ENCODE measurements at regions not wholly inside any gene's neighbourhood (a gene's known extent, or its start where the extent isn't known, plus 50 kb on each side); places are given as distances from the start of the nearest gene placed in this dataset.

- no peak for DNase-seq
Measured at GRCh38 chr5:89981878-89982773, 427.4 kb downstream of the CETN3 start.

- DNase-seq, result no peak
Measured at GRCh38 chr5:89981021-89981420, 428.5 kb downstream of the CETN3 start.

- DNase-seq, result no peak
Measured at GRCh38 chr5:89973516-89973915, 436.0 kb downstream of the CETN3 start.

GRCh38 chr5:89972901-89973300, 436.7 kb downstream of the CETN3 start:
- DNase-seq, result no peak

- no peak for DNase-seq
Measured at GRCh38 chr5:89968958-89969381, 440.6 kb downstream of the CETN3 start.

GRCh38 chr5:89967771-89968444, 441.6 kb downstream of the CETN3 start:
- no peak for DNase-seq

- DNase-seq, result no peak
Measured at GRCh38 chr5:89956838-89957237, 452.7 kb downstream of the CETN3 start.

GRCh38 chr5:89954916-89955315, 454.6 kb downstream of the CETN3 start:
- no peak for DNase-seq

- no peak for DNase-seq
Measured at GRCh38 chr5:89951876-89952275, 457.7 kb downstream of the CETN3 start.

- DNase-seq, result no peak
Measured at GRCh38 chr5:89950234-89950633, 459.3 kb downstream of the CETN3 start.

GRCh38 chr5:89948977-89949376, 460.6 kb downstream of the CETN3 start:
- DNase-seq, result no peak

GRCh38 chr5:89946916-89947315, 462.6 kb downstream of the CETN3 start:
- no peak for DNase-seq

GRCh38 chr5:89946508-89946907, 463.0 kb downstream of the CETN3 start:
- no peak for DNase-seq

- no peak for DNase-seq
Measured at GRCh38 chr5:89942171-89942570, 467.4 kb downstream of the CETN3 start.

GRCh38 chr5:89936576-89936975, 473.0 kb downstream of the CETN3 start:
- DNase-seq, result no peak

- DNase-seq, result no peak
Measured at GRCh38 chr5:89934069-89934468, 475.5 kb downstream of the CETN3 start.

GRCh38 chr5:89932771-89933181, 476.8 kb downstream of the CETN3 start:
- DNase-seq, result no peak

GRCh38 chr5:89930591-89931392, 478.8 kb downstream of the CETN3 start:
- DNase-seq, result no peak

- no peak for DNase-seq
Measured at GRCh38 chr5:89929834-89930233, 479.7 kb downstream of the CETN3 start.

- DNase-seq, result no peak
Measured at GRCh38 chr5:89929173-89929572, 480.4 kb downstream of the CETN3 start.

GRCh38 chr5:89922161-89922560, 487.4 kb downstream of the CETN3 start:
- DNase-seq, result no peak

- DNase-seq, result no peak
Measured at GRCh38 chr5:89917112-89917511, 492.4 kb downstream of the CETN3 start.

- DNase-seq, result no peak
Measured at GRCh38 chr5:89916131-89916530, 493.4 kb downstream of the CETN3 start.

Data from stimulated activated naive CD4-positive, alpha-beta T cell treated with Interleukin-2 at 50 U/mL for 16 hours (primary cell).